OCI-LY1 (cell line): ENCODE measurements at regions not wholly inside any gene's neighbourhood (a gene's known extent, or its start where the extent isn't known, plus 50 kb on each side); places are given as distances from the start of the nearest gene placed in this dataset.

Experiments used
- H2AFZ ChIP-seq: fragments of 200-600 bp; sonication (generic), shearing (Covaris generic); 2 replicates; pipeline ENCODE4 v1.6.0; 2014; ENCODE audit warnings: antibody characterized with exemption, mild to moderate bottlenecking, low read length
- H3F3A ChIP-seq: fragments of 200-600 bp; sonication (generic), shearing (Covaris generic); 2 replicates; pipeline ENCODE4 v1.6.0; 2014; ENCODE audit warnings: mild to moderate bottlenecking, antibody characterized with exemption, low read length, moderate library complexity; ENCODE audit not compliant: insufficient read depth
- H3K27ac ChIP-seq: fragments of 200-600 bp; sonication (generic); 2 replicates; pipeline ENCODE4 v1.5.1; 2014; ENCODE audit warnings: low read length, mixed run types, mild to moderate bottlenecking, low read depth; ENCODE audit not compliant: poor library complexity, severe bottlenecking
- H3K27me3 ChIP-seq: fragments of 200-600 bp; sonication (generic); 2 replicates; pipeline ENCODE4 v1.6.0; 2014; ENCODE audit warnings: antibody characterized with exemption, mild to moderate bottlenecking, low read length, moderate library complexity; ENCODE audit not compliant: insufficient read depth
- H3K36me3 ChIP-seq: fragments of 200-600 bp; sonication (generic); 2 replicates; pipeline ENCODE4 v1.6.1; 2014; ENCODE audit warnings: mild to moderate bottlenecking, antibody characterized with exemption, low read length, moderate library complexity, mixed read lengths; ENCODE audit not compliant: insufficient read depth
- H3K4me1 ChIP-seq: fragments of 200-600 bp; sonication (generic); 2 replicates; pipeline ENCODE4 v1.5.1; 2014; ENCODE audit warnings: mild to moderate bottlenecking, low read length, moderate library complexity; ENCODE audit not compliant: insufficient read depth, severe bottlenecking
- H3K4me2 ChIP-seq: fragments of 200-600 bp; sonication (generic), shearing (Covaris generic); 2 replicates; pipeline ENCODE4 v1.6.1; 2014; ENCODE audit warnings: low read length
- H3K4me3 ChIP-seq: fragments of 200-600 bp; sonication (generic); 2 replicates; pipeline ENCODE4 v1.5.1; 2014; ENCODE audit warnings: low read length, low read depth, mild to moderate bottlenecking, mixed read lengths; ENCODE audit not compliant: poor library complexity, severe bottlenecking
- H3K79me2 ChIP-seq: fragments of 200-600 bp; shearing (Covaris generic); 2 replicates; pipeline ENCODE4 v1.6.1; 2016; ENCODE audit warnings: mixed run types, low read length, mixed read lengths; ENCODE audit not compliant: insufficient read depth
- H3K9ac ChIP-seq: fragments of 200-600 bp; sonication (generic), shearing (Covaris generic); 2 replicates; pipeline ENCODE4 v1.6.1; 2014; ENCODE audit warnings: mild to moderate bottlenecking, low read length, mixed read lengths
- H3K9me2 ChIP-seq: fragments of 200-600 bp; sonication (generic), shearing (Covaris generic); 2 replicates; pipeline ENCODE4 v1.6.1; 2014; ENCODE audit warnings: low read depth, mild to moderate bottlenecking, low read length, mixed read lengths
- H3K9me3 ChIP-seq: fragments of 200-600 bp; shearing (Covaris generic); 2 replicates; pipeline ENCODE4 v1.6.1; 2014; ENCODE audit warnings: low read length, mixed read lengths
- H4K20me1 ChIP-seq: fragments of 200-600 bp; sonication (generic), shearing (Covaris generic); 2 replicates; pipeline ENCODE4 v1.6.0; 2016; ENCODE audit warnings: mild to moderate bottlenecking, low read length; ENCODE audit not compliant: insufficient read depth
- EZH2 ChIP-seq: fragments of 200-600 bp; sonication (generic), shearing (Covaris generic); IDR thresholded peaks from 2 replicates; pipeline ENCODE4 v1.8.0; 2017; ENCODE audit warnings: borderline replicate concordance, mixed run types, mild to moderate bottlenecking, antibody characterized with exemption, low read length, moderate library complexity, mixed read lengths
- TF ChIP-seq, protein P1 (sequence below): fragments of 200-600 bp; sonication (generic), shearing (Covaris generic); IDR thresholded peaks from 2 replicates; pipeline ENCODE4 v1.5.1; 2017; ENCODE audit warnings: mild to moderate bottlenecking, antibody characterized with exemption, low read length, moderate library complexity, mixed read lengths

DNA sequence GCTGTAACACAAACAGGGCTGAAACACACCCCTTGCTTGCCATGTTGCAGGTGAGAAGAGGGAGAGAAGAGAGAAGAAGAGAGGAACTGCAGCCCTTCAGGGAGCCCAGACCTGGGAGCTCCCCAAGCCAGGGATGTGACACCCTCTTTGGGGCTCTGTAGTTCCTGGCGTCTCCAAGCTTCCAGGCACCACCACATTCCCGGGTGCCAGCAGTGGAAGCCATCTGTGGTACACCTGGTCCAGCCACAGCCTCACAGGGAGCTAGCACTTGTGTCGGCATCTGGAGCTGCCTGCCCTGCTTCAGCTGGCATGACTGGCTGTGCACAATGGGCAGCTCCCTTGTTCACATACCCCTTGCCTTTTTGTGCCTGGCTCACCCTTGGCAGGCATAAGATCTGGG is 182.1 kb downstream of the DEPDC1B start:
- no peaks in the 10 kb centered on the region for H3K9me3 ChIP-seq
- peaks cover 36% of the 10 kb centered on the region for H3K4me1 ChIP-seq
- no peaks in the 10 kb centered on the region for H4K20me1 ChIP-seq
- no peak for TF ChIP-seq EZH2
- TF ChIP-seq, protein P1, sequence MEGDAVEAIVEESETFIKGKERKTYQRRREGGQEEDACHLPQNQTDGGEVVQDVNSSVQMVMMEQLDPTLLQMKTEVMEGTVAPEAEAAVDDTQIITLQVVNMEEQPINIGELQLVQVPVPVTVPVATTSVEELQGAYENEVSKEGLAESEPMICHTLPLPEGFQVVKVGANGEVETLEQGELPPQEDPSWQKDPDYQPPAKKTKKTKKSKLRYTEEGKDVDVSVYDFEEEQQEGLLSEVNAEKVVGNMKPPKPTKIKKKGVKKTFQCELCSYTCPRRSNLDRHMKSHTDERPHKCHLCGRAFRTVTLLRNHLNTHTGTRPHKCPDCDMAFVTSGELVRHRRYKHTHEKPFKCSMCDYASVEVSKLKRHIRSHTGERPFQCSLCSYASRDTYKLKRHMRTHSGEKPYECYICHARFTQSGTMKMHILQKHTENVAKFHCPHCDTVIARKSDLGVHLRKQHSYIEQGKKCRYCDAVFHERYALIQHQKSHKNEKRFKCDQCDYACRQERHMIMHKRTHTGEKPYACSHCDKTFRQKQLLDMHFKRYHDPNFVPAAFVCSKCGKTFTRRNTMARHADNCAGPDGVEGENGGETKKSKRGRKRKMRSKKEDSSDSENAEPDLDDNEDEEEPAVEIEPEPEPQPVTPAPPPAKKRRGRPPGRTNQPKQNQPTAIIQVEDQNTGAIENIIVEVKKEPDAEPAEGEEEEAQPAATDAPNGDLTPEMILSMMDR, result no peak
- no peaks in the 10 kb centered on the region for H3K9me2 ChIP-seq
- no peak overlapping the region for H2AFZ ChIP-seq
- peaks cover 51% of the 10 kb centered on the region for H3K79me2 ChIP-seq
- peaks cover 20% of the 10 kb centered on the region; the same call in 1 of the 2 replicates for H3K36me3 ChIP-seq
- no peak overlapping the region for H3K4me3 ChIP-seq
- H3K4me2 ChIP-seq, result peak overlapping the region; percentile 73; the same call in 1 of the 2 replicates
- H3F3A ChIP-seq, result no peaks in the 10 kb centered on the region
- no peak overlapping the region for H3K27ac ChIP-seq
- H3K9ac ChIP-seq, result no peak overlapping the region
- H3K27me3 ChIP-seq, result no peaks in the 10 kb centered on the region

- Histone ChIP-seq H3K79me2 (peaks cover 58% of the 10 kb centered on the region), H3K9me3 (no peaks in the 10 kb centered on the region), H3K4me3 (no peak overlapping the region), H4K20me1 (no peaks in the 10 kb centered on the region), H3K36me3 (peaks cover 20% of the 10 kb centered on the region; the same call in 1 of the 2 replicates), H2AFZ (no peak overlapping the region), H3K4me1 (peaks cover 30% of the 10 kb centered on the region), H3K9ac (no peak overlapping the region), H3K4me2 (no peak overlapping the region), H3K9me2 (no peaks in the 10 kb centered on the region), H3K27me3 (no peaks in the 10 kb centered on the region), H3K27ac (no peak overlapping the region), H3F3A (no peaks in the 10 kb centered on the region)
- TF ChIP-seq EZH2, result no peak
- TF ChIP-seq, protein P1, result no peak
These were observed 182.8 kb downstream of the DEPDC1B start for GRCh38 chr5:60517094-60517694.

GRCh38 chr5:60516688-60517087 is 183.3 kb downstream of the DEPDC1B start:
- Histone ChIP-seq H3K9me3 (no peaks in the 10 kb centered on the region), H2AFZ (no peak overlapping the region), H3K4me1 (peaks cover 25% of the 10 kb centered on the region), H3K4me3 (no peak overlapping the region), H4K20me1 (no peaks in the 10 kb centered on the region), H3K36me3 (peaks cover 20% of the 10 kb centered on the region; the same call in 1 of the 2 replicates), H3K9ac (no peak overlapping the region), H3K27me3 (no peaks in the 10 kb centered on the region), H3K9me2 (no peaks in the 10 kb centered on the region), H3K4me2 (no peak overlapping the region), H3K79me2 (peaks cover 63% of the 10 kb centered on the region), H3K27ac (no peak overlapping the region), H3F3A (no peaks in the 10 kb centered on the region)
- TF ChIP-seq, protein P1, result no peak
- no peak for TF ChIP-seq EZH2
